Suprapubic skin (tissue), 4 donors: ENCODE measurements at regions not wholly inside any gene's neighbourhood (a gene's known extent, or its start where the extent isn't known, plus 50 kb on each side); places are given as distances from the start of the nearest gene placed in this dataset.

Experiments
- POLR2A ChIP-seq, 2 donors: fragments of 450-650 bp; IDR thresholded peaks; one replicate each; pipeline ENCODE4 v1.6.1; 2017; ENCODE audit warnings: antibody characterized with exemption in 2 of 2, mild to moderate bottlenecking in 2 of 2, moderate library complexity in 2 of 2
- POLR2AphosphoS5 ChIP-seq, 3 donors: sonication (generic); formaldehyde crosslinking; IDR thresholded peaks; one replicate each; pipeline ENCODE4 v1.6.1; 2017; ENCODE audit warnings: antibody characterized with exemption in 3 of 3

DNA sequence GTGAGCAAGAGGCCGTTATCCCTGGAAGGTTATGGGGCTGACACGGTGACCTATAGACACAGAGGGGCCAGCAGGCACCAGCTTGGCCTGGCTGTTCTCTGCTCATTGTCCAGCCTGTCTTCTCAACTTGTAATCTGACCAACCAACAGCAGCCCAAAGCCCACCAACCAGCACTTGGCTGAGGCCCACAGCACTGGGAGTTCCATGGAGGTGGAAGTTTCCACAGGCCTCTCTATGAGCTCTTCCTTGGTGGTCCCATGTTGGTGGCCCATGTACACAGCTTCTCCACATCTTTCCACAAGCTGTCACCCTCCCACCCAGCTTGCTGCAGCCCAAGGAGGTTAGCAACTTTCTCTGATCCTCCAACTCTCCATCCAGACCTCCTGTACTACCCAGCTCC, 56.2 kb upstream of the KLHL31 start:
- TF ChIP-seq POLR2AphosphoS5 (IDR thresholded peaks at IDR 0.05) (no peak), POLR2A (IDR thresholded peaks at IDR 0.05) (no peak)
